Fibroblast of pulmonary artery (primary cell): ENCODE measurements at regions not wholly inside any gene's neighbourhood (a gene's known extent, or its start where the extent isn't known, plus 50 kb on each side); places are given as distances from the start of the nearest gene placed in this dataset.

ENCODE experiments used
- DNase-seq: peaks from one replicate; pipeline ENCODE4 v3.0.0-alpha.2; 2010; ENCODE audit warnings: low read depth
- H3K4me3 ChIP-seq: replicated peaks from 2 replicates; pipeline ENCODE4 v1.5.1; 2011; ENCODE audit warnings: low read depth, mild to moderate bottlenecking, control low read depth, low read length, moderate library complexity
- TF ChIP-seq, protein P1 (sequence below): IDR thresholded peaks from 2 replicates; pipeline ENCODE4 v1.5.1; 2011; ENCODE audit warnings: mild to moderate bottlenecking, control low read depth, low read length, inconsistent platforms; ENCODE audit errors: missing control alignments

DNA sequence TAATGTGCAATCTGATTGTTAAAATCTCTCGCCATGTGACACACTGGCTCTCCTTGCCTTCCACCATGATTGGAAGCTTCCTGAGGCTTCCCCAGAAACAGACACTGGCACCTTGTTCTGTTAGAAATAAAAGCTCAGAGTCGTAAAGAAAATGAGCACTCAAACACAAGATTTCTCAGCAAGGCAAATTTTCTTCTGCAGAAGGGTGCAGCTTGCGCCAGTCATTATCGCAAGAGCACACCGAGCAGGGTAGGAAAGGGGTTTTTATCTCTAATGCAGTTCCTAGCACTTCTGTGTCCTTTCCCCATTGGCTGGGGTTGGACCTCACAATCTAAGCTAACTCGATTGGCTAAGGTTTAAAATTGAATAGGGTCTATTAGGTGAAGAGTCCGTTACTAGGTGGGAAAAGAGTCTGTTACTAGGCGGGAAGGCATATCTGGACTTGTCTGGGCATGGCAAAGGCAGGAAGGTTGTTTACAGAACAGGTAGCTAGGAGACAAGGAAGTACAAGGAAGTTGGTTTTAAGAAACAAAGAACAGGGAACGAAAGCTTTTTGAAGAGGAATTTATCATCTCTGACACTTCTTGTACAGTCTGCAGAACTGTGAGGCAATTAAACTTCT is 62.6 kb upstream of the BICD1 start:
- TF ChIP-seq, protein P1, sequence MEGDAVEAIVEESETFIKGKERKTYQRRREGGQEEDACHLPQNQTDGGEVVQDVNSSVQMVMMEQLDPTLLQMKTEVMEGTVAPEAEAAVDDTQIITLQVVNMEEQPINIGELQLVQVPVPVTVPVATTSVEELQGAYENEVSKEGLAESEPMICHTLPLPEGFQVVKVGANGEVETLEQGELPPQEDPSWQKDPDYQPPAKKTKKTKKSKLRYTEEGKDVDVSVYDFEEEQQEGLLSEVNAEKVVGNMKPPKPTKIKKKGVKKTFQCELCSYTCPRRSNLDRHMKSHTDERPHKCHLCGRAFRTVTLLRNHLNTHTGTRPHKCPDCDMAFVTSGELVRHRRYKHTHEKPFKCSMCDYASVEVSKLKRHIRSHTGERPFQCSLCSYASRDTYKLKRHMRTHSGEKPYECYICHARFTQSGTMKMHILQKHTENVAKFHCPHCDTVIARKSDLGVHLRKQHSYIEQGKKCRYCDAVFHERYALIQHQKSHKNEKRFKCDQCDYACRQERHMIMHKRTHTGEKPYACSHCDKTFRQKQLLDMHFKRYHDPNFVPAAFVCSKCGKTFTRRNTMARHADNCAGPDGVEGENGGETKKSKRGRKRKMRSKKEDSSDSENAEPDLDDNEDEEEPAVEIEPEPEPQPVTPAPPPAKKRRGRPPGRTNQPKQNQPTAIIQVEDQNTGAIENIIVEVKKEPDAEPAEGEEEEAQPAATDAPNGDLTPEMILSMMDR, result no peak
- H3K4me3 ChIP-seq, result no peak overlapping the region
- DNase-seq, result no peak

DNA sequence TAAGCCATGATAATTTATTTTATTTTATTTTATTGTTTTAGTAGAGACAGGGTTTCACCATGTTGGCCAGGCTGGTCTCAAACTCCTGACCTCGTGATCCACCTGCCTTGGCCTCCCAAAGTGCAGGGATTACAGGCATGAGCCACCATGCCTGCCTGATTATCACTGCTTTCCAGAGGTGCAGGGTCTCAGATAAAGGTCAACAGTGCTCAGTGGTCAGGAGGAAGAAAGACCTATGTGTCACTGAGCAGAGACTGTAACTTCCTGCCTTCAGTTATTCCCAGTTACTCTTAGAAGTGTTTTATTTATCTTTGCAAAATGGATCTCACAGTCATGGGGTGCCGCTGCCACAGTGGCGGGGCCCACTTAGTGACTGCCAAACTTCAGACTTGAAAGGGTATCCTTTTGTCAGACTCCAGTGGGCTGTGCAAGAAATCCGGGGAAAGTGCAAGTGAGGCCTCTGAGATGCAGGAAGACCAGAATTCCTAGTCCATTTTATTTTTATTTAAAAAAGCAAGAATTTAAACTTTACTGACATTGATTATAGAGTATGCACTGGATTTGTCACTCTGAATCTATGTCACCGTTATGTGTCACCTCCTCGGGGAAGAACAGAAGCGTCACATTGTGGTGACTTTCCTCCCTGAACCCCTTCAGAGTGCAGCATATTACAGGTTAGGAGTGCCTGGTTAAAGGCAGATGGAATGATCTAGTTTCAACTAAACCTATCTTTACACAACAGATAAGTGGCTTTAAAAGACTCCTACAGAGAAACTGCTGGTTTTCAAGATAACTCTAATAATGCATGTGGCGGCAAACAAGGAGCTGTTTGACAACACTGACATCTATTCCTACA is 59.1 kb upstream of the BICD1 start:
- TF ChIP-seq, protein P1, result no peak
- H3K4me3 ChIP-seq, result no peak overlapping the region
- DNase-seq, result no peak

DNA sequence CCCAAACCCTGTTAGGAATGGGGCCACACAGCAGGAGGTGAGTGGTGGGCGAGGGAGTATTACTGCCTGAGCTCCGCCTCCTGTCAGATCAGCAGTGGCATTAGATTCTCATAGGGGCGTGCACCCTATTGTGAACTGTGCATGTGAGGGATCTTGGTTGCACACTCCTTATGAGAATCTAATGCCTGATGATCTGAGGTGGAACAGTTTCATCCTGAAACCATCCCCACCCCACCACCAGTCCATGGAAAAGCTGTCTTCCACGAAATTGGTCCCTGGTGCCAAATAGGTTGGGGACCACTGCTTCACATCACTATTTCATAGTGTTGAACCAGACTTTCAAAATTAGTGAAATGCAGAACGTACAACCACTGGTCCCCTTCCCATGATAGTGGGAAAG is 57.9 kb upstream of the BICD1 start:
- TF ChIP-seq, protein P1, result no peak
- DNase-seq, result no peak
- H3K4me3 ChIP-seq, result no peak overlapping the region

DNA sequence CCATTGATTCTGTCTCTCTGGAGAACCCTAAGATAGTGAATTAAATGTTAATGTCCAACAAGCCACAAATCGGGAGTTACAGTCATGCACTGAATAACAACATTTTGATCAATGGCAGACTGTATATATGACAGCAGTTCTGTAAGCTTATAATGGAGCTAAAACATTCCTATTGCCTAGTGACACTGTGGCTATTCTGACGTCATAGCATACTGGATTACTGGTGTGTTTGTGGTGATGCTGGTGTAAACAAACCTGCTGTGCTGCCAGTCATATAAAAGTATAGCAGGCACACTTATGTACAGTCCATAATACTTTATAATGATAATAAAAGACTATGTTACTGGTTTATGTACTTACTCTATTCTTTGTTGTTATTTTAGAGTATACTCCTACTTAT is 56.7 kb upstream of the BICD1 start:
- DNase-seq, result no peak
- no peak overlapping the region for H3K4me3 ChIP-seq
- TF ChIP-seq, protein P1, result no peak

DNA sequence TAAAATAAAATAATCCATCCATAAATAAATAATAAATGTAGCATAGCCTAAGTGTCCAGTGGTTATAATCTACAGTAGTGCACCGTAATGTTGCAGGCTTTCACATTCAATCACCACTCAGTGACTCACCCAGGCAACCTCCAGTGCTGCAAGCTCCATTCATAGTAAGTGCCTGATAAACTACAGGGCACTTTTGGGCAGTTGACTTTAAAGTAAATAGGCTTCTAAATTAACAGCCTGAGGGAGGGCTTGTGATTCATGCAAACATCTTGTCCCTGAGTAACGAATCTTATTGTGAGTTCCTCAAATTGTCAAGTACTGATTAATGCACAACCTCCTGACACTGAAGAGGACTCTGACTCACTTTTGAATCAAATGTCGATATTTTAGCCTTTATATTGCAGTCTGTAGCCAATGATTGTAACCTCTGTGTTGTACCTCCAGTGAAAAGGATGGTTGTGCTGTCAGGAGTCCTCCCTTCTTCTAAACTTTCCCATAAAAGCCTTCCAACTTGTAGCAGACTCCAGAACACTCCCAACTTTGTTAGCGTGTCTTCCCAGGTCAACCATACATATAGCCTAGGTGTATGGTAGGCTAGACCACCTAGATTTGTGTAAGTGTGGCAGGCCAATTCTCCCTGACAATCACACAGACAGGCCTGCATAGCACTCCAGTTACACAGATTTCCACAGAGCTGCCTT is 55.0 kb upstream of the BICD1 start:
- no peak overlapping the region for H3K4me3 ChIP-seq
- TF ChIP-seq, protein P1, result no peak
- DNase-seq, result peak; percentile 77

DNA sequence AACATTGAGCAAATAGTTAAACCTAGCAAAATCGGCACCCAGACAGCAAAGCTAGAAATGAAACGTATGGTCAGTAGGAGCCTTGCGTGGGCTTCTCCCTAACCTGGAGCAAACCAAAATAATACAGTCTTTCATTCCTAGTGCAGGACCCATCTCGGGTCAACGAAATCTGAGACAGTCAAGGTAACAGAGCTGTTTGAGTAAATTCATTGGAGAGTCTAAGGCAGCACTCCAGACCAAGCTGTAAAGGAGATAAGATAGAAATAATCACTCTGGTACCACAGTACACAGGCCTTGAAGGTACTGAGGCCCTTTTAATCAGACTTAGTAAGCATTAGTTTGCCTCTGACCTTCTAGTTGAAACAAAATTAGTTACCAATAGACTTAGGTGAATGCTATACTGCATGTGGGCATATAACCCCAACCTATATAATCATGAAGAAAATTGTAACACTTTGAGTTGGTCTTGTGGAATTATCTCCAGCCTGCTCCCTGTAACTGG is 54.4 kb upstream of the BICD1 start:
- no peak overlapping the region for H3K4me3 ChIP-seq
- DNase-seq, result peak; percentile 16
- TF ChIP-seq, protein P1, result no peak
